ENCODE measurements at regions not wholly inside any gene's neighbourhood (a gene's known extent, or its start where the extent isn't known, plus 50 kb on each side); places are given as distances from the start of the nearest gene placed in this dataset.

GRCh38 chr2:175552902-175553301 lies 371.4 kb upstream of the ATP5MC3 start:
- ChIA-PET POLR2A (no interaction called here), CTCF (no interaction called here)
- no peak overlapping the region for H3K4me3 Mint-ChIP-seq
- peaks cover 20% of the 10 kb centered on the region for H3K27me3 Mint-ChIP-seq
- H3K36me3 Mint-ChIP-seq (ENCODE audit: low read depth) = no peaks in the 10 kb centered on the region
- intact Hi-C loops (cut with micrococcal nuclease) = no loop called here
- H3K9me3 Mint-ChIP-seq = no peaks in the 10 kb centered on the region
- no peak for TF ChIP-seq CTCF (IDR thresholded peaks at IDR 0.05)
- ATAC-seq = no peak
- no peak overlapping the region for H3K27ac Mint-ChIP-seq
- no peak for DNase-seq
- no peaks in the 10 kb centered on the region for H3K4me1 Mint-ChIP-seq (ENCODE audit: low read depth)

GRCh38 chr2:175540421-175540820 lies 358.9 kb upstream of the ATP5MC3 start:
- peaks cover 12% of the 10 kb centered on the region for H3K9me3 Mint-ChIP-seq
- TF ChIP-seq CTCF (IDR thresholded peaks at IDR 0.05) = no peak
- POLR2A ChIA-PET = no interaction called here
- H3K4me3 Mint-ChIP-seq = no peak overlapping the region
- intact Hi-C loops (cut with micrococcal nuclease) = no loop called here
- no peaks in the 10 kb centered on the region for H3K36me3 Mint-ChIP-seq (ENCODE audit: low read depth)
- CTCF ChIA-PET = no interaction called here
- H3K27me3 Mint-ChIP-seq = peaks cover 4% of the 10 kb centered on the region
- DNase-seq (no peak), ATAC-seq (no peak)
- no peak overlapping the region for H3K27ac Mint-ChIP-seq
- H3K4me1 Mint-ChIP-seq (ENCODE audit: low read depth) = no peaks in the 10 kb centered on the region

GRCh38 chr2:175539122-175539521 lies 357.6 kb upstream of the ATP5MC3 start:
- Mint-ChIP-seq H3K4me1 (ENCODE audit: low read depth) (no peaks in the 10 kb centered on the region), H3K9me3 (peaks cover 7% of the 10 kb centered on the region), H3K27me3 (no peaks in the 10 kb centered on the region), H3K4me3 (no peak overlapping the region), H3K36me3 (ENCODE audit: low read depth) (no peaks in the 10 kb centered on the region), H3K27ac (no peak overlapping the region)
- ChIA-PET POLR2A (no interaction called here), CTCF (no interaction called here)
- DNase-seq (no peak), ATAC-seq (no peak)
- intact Hi-C loops (cut with micrococcal nuclease) = no loop called here
- no peak for TF ChIP-seq CTCF (IDR thresholded peaks at IDR 0.05)

- Mint-ChIP-seq H3K4me1 (ENCODE audit: low read depth) (no peaks in the 10 kb centered on the region), H3K9me3 (no peaks in the 10 kb centered on the region), H3K36me3 (ENCODE audit: low read depth) (no peaks in the 10 kb centered on the region), H3K27ac (no peak overlapping the region), H3K27me3 (peaks cover 1% of the 10 kb centered on the region), H3K4me3 (no peak overlapping the region)
- TF ChIP-seq CTCF (IDR thresholded peaks at IDR 0.05) = no peak
- intact Hi-C loops (cut with micrococcal nuclease) = no loop called here
- DNase-seq (no peak), ATAC-seq (no peak)
- CTCF ChIA-PET = no interaction called here
- POLR2A ChIA-PET = no interaction called here
Observed at GRCh38 chr2:175536059-175536458, 354.5 kb upstream of the ATP5MC3 start.

GRCh38 chr2:175535631-175536030 lies 354.1 kb upstream of the ATP5MC3 start:
- intact Hi-C loops (cut with micrococcal nuclease) = no loop called here
- POLR2A ChIA-PET = interaction anchor here (0.6 kb wide), 1 partner anchor 15 kb away, joined by 3 read pairs; no protein-coding TSS in a partner anchor
- no peak for DNase-seq
- Mint-ChIP-seq H3K27ac (no peak overlapping the region), H3K27me3 (peaks cover 2% of the 10 kb centered on the region), H3K9me3 (no peaks in the 10 kb centered on the region), H3K4me1 (ENCODE audit: low read depth) (no peaks in the 10 kb centered on the region), H3K36me3 (ENCODE audit: low read depth) (no peaks in the 10 kb centered on the region), H3K4me3 (no peak overlapping the region)
- no peak for ATAC-seq
- CTCF ChIA-PET = no interaction called here
- TF ChIP-seq CTCF (IDR thresholded peaks at IDR 0.05) = no peak

Data from activated CD8-positive, alpha-beta T cell treated with anti-CD3 and anti-CD28 coated beads for 36 hours (primary cell).